ENCODE measurements at regions not wholly inside any gene's neighbourhood (a gene's known extent, or its start where the extent isn't known, plus 50 kb on each side); places are given as distances from the start of the nearest gene placed in this dataset.

DNA sequence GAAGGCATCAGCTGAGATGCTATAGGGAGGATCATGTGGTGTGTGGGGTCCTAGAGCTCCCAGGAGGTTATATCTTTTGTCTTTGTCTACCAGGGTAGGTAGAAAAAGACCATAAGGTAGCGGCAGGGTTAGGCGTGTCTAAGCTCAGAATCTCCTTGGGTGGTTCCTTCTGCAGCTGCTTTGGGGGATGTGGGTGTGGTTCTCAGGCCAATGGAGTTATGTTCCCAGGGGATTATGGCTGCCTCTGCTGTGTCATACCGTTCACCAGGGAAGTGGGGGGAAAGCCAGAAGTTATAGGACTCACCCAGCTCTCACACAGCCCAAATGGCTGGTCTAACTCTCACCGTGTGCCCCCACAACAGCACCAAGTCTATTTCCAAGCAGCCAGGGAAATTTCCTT is 107.4 kb upstream of the ADGRB3 start:
- TF ChIP-seq, protein P1, sequence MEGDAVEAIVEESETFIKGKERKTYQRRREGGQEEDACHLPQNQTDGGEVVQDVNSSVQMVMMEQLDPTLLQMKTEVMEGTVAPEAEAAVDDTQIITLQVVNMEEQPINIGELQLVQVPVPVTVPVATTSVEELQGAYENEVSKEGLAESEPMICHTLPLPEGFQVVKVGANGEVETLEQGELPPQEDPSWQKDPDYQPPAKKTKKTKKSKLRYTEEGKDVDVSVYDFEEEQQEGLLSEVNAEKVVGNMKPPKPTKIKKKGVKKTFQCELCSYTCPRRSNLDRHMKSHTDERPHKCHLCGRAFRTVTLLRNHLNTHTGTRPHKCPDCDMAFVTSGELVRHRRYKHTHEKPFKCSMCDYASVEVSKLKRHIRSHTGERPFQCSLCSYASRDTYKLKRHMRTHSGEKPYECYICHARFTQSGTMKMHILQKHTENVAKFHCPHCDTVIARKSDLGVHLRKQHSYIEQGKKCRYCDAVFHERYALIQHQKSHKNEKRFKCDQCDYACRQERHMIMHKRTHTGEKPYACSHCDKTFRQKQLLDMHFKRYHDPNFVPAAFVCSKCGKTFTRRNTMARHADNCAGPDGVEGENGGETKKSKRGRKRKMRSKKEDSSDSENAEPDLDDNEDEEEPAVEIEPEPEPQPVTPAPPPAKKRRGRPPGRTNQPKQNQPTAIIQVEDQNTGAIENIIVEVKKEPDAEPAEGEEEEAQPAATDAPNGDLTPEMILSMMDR (conservative IDR thresholded peaks at IDR 0.05; ENCODE audit: low read depth, low read length) = no peak
- no peak for TF ChIP-seq EZH2 (IDR thresholded peaks at IDR 0.05; ENCODE audit: low read length, unreplicated experiment)
